Heart left ventricle (tissue), 13 donors: ENCODE measurements at regions not wholly inside any gene's neighbourhood (a gene's known extent, or its start where the extent isn't known, plus 50 kb on each side); places are given as distances from the start of the nearest gene placed in this dataset.

Source experiments
- POLR2A ChIP-seq, 2 donors: fragments of 450-650 bp; IDR thresholded peaks; one replicate each; pipeline ENCODE4 v1.6.1; 2017; ENCODE audit warnings: antibody characterized with exemption in 2 of 2, mild to moderate bottlenecking in 2 of 2, moderate library complexity in 2 of 2
- TF ChIP-seq, protein P1 (sequence below), 12 donors: fragments of 200-600 bp; sonication (generic) in 4 of 12; IDR thresholded peaks; one replicate each; pipeline versions ENCODE4 v1.5.0 to v1.8.0; 2018 to 2022; ENCODE audit warnings: antibody characterized with exemption in 12 of 12, mild to moderate bottlenecking in 5 of 12
- donor health status: ischemic (EF 13 %, LVEDD 7.1; RV severe dilation, severe dysfunction).
- donor health status: DM: no; HTN: yes; CAD: no.
- donor health status: DM: no; HTN: no; CAD: no.
- donor health status: ischemic (EF 25% LVEDD 6.9; RV normal size, moderate dysfunction).
- donor health status: ischemic (EF 25% LVEDD 5.7; RV mildly dilated, moderate dysfunction).
- donor health status: ischemic (EF 35%, LVEDD 5.7; RV mildly dilated, moderate dysfunction).
- donor health status: nonischemic (EF 11% LVEDD 7.7; RV severe dilation, severe dysfunction).
- donor health status: DM: yes; HTN: yes; CAD: no.
- donor health status: PGD.
- donor health status: ischemic (EF 29% LVEDD 5.4; RV normal size, mild dysfunction).
- donor health status: nonischemic (EF 23%, LVEDD 6.1; RV moderate dilation, normal function).

DNA sequence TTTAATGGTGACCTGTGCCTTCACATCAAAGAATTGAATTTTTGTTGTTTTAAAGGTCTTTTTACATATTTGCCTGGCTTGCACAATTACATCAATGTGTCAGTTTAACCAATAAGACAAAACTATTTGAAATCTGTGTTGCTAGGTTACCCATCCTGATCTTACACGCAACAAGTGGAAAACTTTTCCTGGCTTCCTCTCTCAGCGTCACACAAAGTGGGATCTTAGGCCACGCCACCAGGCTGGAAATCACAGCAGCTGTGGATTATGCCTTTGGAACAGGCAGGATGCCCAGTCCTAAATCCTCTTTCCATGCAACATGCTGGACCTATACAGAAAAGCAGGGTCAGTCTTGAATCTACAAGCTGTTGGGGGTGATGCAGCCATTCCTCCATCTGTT is 298.2 kb upstream of the HNRNPA3 start:
- TF ChIP-seq, protein P1, sequence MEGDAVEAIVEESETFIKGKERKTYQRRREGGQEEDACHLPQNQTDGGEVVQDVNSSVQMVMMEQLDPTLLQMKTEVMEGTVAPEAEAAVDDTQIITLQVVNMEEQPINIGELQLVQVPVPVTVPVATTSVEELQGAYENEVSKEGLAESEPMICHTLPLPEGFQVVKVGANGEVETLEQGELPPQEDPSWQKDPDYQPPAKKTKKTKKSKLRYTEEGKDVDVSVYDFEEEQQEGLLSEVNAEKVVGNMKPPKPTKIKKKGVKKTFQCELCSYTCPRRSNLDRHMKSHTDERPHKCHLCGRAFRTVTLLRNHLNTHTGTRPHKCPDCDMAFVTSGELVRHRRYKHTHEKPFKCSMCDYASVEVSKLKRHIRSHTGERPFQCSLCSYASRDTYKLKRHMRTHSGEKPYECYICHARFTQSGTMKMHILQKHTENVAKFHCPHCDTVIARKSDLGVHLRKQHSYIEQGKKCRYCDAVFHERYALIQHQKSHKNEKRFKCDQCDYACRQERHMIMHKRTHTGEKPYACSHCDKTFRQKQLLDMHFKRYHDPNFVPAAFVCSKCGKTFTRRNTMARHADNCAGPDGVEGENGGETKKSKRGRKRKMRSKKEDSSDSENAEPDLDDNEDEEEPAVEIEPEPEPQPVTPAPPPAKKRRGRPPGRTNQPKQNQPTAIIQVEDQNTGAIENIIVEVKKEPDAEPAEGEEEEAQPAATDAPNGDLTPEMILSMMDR (IDR thresholded peaks at IDR 0.05): no peak
- TF ChIP-seq POLR2A (IDR thresholded peaks at IDR 0.05): no peak
